ENCODE measurements at regions not wholly inside any gene's neighbourhood (a gene's known extent, or its start where the extent isn't known, plus 50 kb on each side); places are given as distances from the start of the nearest gene placed in this dataset.

- Histone ChIP-seq H3F3A (ENCODE audit: insufficient read depth, low read length, poor library complexity, severe bottlenecking) (no peaks in the 10 kb centered on the region), H3K9ac (ENCODE audit: low read length) (no peak overlapping the region), H2AFZ (ENCODE audit: low read depth, low read length) (no peak overlapping the region), H3K36me3 (ENCODE audit: insufficient read depth, low read length) (no peaks in the 10 kb centered on the region), H3K9me2 (ENCODE audit: insufficient read depth, low read length) (no peaks in the 10 kb centered on the region), H3K27ac (ENCODE audit: low read length) (no peak overlapping the region), H4K20me1 (ENCODE audit: insufficient read depth) (no peaks in the 10 kb centered on the region), H3K27me3 (ENCODE audit: insufficient read depth, low read depth, low read length) (no peaks in the 10 kb centered on the region), H3K9me3 (ENCODE audit: low read length) (no peaks in the 10 kb centered on the region), H3K4me2 (ENCODE audit: low read length) (no peak overlapping the region), H3K79me2 (replicated peaks; ENCODE audit: insufficient read depth, low read length) (no peaks in the 10 kb centered on the region), H3K4me3 (ENCODE audit: low read length) (no peak overlapping the region)
- no peak for TF ChIP-seq SMC3 (conservative IDR thresholded peaks at IDR 0.05; ENCODE audit: poor library complexity)
These were observed 130.8 kb upstream of the SMIM31 start for GRCh38 chr4:164623099-164623498.

DNA sequence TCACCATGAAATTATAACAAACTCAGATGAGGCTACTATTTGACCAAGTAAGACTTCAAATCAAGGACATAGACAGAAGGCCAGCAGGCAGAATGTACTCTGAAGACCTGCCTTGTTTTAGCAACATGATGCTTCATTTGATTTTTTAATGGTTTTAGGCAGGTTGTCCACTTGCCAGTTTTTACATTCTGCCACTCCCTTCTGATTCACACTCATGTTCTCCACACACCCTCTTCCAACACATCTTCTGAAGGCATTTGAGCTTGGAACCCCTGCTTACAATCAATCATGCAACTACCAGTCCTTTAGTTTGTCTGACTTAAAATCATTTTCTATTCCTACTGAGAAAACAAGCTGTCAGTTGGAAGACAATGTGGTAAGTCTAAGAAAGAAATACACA is 114.9 kb upstream of the SMIM31 start:
- Histone ChIP-seq H2AFZ (ENCODE audit: low read depth, low read length) (no peak overlapping the region), H3K9ac (ENCODE audit: low read length) (no peak overlapping the region), H3K27me3 (ENCODE audit: insufficient read depth, low read depth, low read length) (no peaks in the 10 kb centered on the region), H3K36me3 (ENCODE audit: insufficient read depth, low read length) (no peaks in the 10 kb centered on the region), H3K9me2 (ENCODE audit: insufficient read depth, low read length) (no peaks in the 10 kb centered on the region), H3K79me2 (replicated peaks; ENCODE audit: insufficient read depth, low read length) (no peaks in the 10 kb centered on the region), H3F3A (ENCODE audit: insufficient read depth, low read length, poor library complexity, severe bottlenecking) (no peaks in the 10 kb centered on the region), H3K9me3 (ENCODE audit: low read length) (no peaks in the 10 kb centered on the region), H3K4me3 (ENCODE audit: low read length) (no peak overlapping the region), H3K27ac (ENCODE audit: low read length) (no peak overlapping the region), H3K4me2 (ENCODE audit: low read length) (no peak overlapping the region), H4K20me1 (ENCODE audit: insufficient read depth) (no peaks in the 10 kb centered on the region)
- no peak for TF ChIP-seq EZH2 (IDR thresholded peaks at IDR 0.05; ENCODE audit: borderline replicate concordance, insufficient read depth, low read length, poor library complexity, severe bottlenecking)
- no peak for TF ChIP-seq RAD21 (conservative IDR thresholded peaks at IDR 0.05)
- no peak for TF ChIP-seq EP300 (conservative IDR thresholded peaks at IDR 0.05; ENCODE audit: poor library complexity, severe bottlenecking)
- TF ChIP-seq TAF1 (IDR thresholded peaks at IDR 0.05; ENCODE audit: low read depth): no peak
- TF ChIP-seq SMC3 (conservative IDR thresholded peaks at IDR 0.05; ENCODE audit: poor library complexity): no peak
- TF ChIP-seq, protein P1, sequence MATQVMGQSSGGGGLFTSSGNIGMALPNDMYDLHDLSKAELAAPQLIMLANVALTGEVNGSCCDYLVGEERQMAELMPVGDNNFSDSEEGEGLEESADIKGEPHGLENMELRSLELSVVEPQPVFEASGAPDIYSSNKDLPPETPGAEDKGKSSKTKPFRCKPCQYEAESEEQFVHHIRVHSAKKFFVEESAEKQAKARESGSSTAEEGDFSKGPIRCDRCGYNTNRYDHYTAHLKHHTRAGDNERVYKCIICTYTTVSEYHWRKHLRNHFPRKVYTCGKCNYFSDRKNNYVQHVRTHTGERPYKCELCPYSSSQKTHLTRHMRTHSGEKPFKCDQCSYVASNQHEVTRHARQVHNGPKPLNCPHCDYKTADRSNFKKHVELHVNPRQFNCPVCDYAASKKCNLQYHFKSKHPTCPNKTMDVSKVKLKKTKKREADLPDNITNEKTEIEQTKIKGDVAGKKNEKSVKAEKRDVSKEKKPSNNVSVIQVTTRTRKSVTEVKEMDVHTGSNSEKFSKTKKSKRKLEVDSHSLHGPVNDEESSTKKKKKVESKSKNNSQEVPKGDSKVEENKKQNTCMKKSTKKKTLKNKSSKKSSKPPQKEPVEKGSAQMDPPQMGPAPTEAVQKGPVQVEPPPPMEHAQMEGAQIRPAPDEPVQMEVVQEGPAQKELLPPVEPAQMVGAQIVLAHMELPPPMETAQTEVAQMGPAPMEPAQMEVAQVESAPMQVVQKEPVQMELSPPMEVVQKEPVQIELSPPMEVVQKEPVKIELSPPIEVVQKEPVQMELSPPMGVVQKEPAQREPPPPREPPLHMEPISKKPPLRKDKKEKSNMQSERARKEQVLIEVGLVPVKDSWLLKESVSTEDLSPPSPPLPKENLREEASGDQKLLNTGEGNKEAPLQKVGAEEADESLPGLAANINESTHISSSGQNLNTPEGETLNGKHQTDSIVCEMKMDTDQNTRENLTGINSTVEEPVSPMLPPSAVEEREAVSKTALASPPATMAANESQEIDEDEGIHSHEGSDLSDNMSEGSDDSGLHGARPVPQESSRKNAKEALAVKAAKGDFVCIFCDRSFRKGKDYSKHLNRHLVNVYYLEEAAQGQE (IDR thresholded peaks at IDR 0.05; ENCODE audit: borderline replicate concordance): no peak
- TF ChIP-seq POLR2AphosphoS5 (IDR thresholded peaks at IDR 0.05): no peak
- TF ChIP-seq CTCF (IDR thresholded peaks at IDR 0.05; ENCODE audit: poor library complexity, severe bottlenecking): no peak
- no peak for TF ChIP-seq MXI1 (conservative IDR thresholded peaks at IDR 0.05; ENCODE audit: poor library complexity, severe bottlenecking)
